Eye (tissue), 1 donor: ENCODE measurements at regions not wholly inside any gene's neighbourhood (a gene's known extent, or its start where the extent isn't known, plus 50 kb on each side); places are given as distances from the start of the nearest gene placed in this dataset.
"Not testable (repeated sequence)": the region's sequence is repeated elsewhere in the genome, so short reads cannot be mapped to it uniquely, and the experiment has no call there.

Experiments
- DNase-seq: peaks from one replicate; pipeline ENCODE4 v3.0.0-alpha.2; 2015

DNA sequence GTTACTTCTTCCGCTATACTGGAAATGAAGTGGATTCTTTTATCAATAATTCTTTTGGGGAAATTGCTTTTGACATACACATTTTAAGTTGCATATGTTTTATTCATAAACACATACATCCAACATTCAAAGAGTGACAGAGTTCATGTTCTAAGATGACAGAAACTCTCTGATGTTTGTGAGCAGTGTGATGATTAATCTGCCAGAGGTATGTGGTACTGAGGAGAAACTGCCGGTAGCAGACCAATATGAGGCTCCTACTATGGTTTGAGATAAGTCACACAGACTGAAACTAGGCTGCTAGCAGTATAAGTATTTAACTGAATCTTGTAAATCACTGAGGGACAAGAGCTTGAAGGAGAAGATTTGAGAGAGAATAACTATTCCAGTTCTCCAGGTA, 524.1 kb upstream of the SEMA3D start:
- peak; percentile 41 for DNase-seq

DNA sequence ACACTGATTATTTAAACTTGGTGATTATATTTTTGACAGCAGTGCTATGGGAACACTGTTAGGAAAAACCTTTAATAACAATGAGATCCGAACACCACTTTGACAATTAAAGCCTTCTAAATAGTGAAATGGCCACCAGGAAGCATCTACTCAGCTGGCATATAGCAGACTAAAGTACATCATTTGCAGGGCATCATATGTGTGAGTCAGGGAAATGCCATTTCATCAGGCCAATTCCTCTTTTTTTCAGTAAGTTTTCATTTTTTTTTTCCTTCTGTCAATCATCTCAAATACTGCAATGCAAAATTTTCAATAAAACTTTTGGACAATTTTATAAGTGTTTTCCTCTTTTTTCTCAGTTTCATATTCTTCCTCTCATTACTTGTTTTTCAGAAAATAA, 521.4 kb upstream of the SEMA3D start:
- no peak for DNase-seq

DNA sequence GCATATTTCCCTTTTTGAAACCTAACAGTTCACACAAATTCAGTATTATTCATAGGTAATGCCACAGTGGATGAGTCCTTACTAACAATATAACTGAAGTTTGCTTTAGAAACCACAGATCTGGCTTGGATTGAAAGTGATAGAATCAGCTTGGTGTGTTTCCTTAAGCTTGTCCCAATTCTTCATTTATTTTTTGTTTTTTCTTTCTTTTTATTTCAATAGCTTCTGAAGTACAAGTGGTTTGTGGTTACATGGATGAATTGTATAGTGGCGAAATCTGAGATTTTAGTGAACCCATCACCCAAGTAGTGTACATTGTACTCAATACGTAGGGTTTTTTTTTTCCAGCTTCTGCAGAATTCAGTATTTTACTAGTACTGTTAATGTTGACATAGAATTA, 518.2 kb upstream of the SEMA3D start:
- no peak for DNase-seq

DNA sequence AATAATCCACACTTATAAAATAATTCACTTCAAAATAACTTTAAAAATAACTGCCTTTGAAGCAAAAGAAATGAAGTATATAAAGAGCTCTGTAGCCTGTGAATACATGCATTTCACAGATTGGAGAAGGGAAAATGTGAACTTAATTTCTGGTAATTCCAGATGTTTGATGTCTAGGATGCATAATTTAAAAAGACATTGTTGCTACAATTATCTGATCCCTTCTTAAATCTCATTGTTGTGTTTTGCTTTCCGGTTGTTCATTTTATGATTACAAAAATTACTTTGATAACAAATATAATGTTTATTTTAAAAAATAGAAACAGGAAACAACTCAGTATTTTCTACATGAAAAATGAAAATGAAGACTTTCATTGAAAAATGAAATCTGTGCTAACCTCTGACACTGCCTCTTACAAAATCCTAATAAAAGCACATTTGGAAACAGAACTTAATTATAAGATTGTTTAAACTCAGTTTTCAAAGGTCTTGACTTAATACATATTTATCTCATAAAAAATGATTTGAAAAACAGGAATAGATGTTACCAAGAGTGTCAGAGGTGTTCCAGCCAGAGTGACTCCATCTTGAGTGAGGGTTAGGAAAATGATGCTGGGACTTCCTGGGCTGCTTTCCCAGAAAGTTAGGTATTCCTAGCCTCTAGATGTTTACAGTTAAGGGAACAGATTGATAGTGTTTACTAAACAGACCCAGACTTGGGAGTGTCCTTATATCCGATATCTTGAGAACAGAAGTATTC, 516.6 kb upstream of the SEMA3D start:
- DNase-seq, result no peak

DNA sequence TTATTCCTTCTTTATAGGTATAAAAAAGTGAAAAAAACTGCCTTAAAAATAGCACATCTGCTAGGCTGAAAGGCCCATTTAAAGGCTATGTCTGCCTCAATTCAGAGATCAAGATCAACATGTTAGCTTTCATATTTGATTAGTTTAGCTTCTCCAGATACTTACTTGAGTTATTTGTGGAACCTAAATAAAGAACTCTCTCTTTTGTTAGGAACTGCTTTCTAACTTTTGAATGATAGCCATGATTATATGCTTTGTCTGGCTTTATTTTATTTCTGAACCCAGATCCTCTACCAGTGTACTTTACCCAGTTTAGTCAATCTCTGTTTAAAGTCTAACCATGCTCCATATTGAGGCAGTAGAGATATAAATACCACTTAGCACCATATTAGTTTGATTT, 515.5 kb upstream of the SEMA3D start:
- no peak for DNase-seq

DNA sequence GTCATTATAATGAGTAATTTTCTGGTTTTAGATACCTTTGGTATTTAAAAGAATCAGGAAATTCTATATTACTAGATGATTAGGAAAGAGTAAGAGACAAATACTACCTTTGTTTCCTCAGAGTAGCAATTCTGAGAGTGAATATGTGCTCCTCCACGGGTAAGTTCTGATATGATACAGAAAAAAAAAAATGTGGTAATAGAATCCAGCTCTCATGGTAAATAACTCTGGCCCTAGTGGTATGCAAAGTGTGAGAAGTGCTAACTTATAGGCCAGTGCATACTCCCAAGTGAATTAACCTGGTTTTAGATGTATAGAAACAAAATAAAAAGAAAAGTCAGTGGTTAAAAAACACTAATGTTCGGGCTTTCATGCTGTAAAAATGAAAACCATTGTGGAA, 512.6 kb upstream of the SEMA3D start:
- no peak for DNase-seq

DNA sequence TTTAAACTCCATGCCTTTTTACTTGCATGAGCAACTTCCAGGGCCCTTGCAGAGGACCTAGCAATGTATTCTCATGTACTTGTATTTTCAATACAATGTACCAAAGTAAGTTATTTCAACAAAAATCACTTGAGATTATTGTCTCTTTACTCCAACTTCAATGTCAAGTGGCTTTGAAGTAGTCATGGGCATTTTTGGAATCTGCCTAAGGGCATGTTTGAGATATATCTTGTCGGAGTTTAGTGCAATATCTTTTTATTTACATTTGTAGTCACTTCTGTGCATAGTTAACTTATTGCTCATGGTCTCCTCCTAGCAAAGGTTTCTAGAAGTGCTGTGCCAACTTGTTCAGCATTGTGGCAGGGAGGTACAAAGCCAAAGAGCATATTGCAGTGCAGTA, 508.7 kb upstream of the SEMA3D start:
- no peak for DNase-seq

DNA sequence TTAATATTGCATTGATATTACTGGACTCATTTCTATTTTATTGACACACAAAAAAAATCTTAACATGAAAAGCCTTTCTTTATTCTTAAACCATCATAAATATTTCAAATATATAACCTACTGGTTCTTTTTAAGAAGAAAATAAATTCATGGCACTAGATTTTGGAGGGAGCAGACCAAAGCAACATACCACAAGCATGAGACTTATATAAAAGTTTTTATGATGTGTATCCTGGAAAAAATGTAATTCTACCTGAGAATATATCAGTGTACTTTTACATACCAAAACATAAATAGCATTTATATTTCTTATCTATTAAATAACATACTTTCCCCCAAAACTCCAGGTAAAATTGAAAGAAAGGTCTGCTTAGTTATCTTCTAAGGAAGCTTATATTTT, 508.2 kb upstream of the SEMA3D start:
- DNase-seq, result no peak

DNA sequence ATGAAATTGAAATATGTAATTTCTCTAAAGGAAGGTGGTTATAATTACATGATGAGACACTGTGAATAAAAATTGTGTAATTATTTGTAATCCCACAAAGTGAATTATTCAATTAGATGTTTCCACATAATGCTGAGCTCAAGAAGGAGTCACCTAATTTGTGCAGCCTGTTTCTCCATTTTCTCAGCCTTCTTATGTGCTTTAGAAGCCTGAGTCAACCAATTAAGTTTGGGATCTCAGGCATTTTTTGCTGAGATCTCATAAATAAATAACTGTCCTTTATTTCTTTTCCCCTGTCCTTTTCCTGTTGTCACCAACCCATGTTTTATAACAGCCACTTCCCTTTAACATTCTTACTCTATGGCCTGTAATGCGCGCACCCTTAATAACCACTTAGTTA, 506.5 kb upstream of the SEMA3D start:
- DNase-seq, result no peak

DNA sequence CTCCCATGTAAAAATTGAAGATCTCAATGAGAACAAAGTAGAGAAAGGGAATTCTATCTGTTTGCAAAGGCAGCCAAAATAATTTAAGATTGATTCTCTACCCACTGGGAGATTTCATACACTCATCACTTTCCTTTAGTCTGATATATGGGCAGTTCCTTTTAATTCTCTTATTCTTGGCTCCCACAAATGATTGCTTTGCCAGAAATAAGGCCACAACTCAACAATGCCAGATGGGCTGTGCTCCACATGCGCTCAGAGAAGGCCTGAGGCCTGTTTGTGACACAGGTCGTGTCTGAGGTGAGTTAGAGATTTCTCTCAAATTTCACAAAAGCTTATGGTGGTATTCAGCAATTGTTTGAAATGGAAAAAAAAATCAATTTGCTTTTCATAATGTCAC, 501.9 kb upstream of the SEMA3D start:
- DNase-seq, result no peak

DNA sequence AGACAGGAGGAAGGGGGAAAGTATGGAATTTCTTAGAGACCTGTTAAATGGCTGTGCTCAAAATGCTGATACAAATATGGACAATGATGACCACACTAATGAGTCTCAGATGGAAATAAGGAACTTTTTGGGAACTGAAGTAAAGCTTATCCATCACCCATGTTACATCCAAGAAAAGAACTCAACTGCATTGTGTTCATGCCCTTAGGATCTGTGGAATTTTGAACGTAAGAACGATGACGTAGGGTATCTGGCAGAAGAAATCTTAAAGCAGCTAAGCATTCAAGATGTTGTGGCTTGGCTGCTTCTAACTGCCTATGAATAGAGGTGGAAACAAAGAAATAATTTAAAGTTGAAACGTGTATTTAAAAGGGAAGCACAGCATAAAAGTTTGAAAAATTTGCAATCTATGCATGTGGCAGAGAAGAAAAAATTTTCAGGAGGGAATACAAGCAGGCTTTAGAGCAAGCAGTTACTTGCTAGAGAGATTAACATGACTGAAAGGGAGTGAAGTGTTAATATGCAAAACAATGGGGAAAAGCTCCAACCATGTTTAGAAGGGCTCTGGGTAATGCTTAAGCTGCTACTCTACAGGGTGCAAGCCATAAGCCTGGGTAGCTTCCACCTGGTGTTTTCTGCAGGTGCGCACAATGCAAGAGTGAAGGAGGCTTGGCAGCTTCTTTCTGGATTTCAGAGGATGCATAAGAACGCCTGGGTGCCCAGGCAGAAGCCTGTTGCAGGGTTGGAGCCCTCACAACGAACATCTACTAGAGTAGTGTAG, 499.7 kb upstream of the SEMA3D start:
- no peak for DNase-seq

DNA sequence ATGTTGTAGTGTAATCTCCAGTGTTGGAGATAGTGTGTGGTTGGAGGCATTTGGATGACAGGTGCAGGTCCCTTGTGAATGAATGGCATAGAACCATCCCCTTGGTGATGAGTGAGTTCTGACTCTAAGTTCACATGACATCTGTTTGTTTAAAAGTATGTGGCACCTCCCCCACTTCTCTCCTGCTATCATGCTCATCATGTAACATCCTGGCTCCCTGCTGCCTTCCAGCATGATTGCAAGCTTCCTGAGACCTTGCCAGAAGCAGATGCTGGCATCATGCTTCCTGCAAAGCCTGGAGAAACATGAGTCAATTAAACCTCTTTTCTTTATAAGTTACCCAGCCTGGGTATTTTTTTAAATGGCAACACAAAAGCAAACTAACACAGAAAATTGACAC, 499.0 kb upstream of the SEMA3D start:
- no peak for DNase-seq

DNA sequence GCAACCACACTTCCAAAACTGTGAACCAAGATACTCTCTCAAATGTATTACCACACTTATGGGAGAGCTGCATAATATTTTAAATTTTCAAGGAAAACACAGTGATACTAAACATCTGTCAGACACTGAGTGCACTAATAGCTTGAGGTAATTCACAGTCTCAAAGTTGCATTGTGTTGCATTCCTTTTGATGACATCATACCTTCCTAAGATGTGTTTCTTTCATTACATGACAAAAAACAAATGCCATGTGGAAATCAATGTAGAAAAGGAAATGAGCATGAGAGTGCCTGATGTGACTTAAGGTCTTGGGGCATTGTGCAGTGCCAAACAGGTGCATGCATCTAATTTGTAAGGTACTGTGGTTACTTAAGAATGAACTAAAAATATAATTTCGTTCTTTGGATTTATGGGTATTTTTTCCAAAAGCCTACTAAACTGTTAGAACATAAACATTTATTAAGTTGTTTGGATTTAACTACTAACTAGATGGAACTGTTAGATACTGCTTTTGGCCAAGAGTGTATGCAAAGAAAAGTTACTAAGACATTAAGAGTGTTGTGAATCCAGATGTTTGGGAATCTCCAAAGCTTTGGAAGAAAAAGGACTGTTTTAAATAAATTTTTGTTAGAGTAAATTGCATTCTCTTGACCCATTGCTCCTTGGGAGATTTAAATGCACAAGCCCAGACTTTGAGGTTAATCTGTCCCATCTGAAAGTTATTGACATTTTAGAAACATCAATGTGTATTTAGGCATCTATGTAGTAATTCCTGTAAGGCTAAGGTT, 496.2 kb upstream of the SEMA3D start:
- peak; percentile 15 for DNase-seq

DNA sequence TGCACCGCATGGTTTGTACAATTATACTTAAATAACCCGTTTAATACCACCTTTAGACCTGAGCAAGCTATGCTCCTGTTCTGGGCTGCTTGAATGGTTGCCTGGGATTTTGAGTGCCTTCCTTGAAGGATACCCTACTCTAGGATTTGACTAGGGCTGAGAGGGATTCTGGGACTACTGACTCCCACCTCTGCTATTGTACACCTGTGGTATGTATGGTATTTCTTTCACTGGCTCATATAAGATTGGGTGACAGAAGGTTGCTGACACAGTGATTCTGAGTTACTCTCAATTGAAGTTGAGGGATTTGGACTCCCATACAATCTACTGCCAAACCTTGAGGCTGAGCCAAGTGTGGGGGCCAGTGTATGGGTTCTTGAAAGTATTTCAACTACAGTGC, 494.4 kb upstream of the SEMA3D start:
- no peak for DNase-seq

DNA sequence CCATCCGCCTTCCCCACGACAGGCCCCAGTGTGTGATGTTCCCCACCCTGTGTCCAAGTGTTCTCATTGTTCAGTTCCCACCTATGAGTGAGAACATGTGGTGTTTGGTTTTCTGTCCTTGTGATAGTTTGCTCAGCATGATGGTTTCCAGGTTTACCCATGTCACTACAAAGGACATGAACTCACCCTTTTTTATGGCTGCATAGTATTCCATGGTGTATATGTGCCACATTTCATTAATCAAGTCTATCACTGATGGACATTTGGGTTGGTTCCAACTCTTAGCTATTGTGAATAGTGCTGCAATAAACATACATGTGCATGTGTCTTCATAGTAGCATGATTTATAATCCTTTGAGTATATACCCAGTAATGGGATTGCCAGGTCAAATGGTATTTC, 488.2 kb upstream of the SEMA3D start:
- DNase-seq, result not testable (repeated sequence)

DNA sequence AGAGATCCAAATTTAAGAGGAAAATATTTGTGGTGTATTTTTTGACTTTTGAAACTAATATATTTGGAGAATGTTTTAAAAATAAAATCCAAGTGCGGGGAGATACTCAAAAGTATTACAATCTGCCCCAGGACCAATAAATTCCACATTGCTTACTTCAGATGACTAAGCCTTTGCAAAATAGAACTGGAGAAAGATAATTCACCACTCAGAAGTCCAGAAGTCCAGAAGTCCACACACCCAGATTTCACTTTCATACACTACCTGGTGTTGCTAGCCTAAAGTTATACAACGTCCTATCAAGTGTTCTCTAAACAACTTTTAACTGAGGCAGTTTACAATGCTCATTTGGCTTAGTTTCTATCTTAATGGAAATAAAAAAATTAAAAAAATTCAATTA, 487.0 kb upstream of the SEMA3D start:
- DNase-seq, result no peak

DNA sequence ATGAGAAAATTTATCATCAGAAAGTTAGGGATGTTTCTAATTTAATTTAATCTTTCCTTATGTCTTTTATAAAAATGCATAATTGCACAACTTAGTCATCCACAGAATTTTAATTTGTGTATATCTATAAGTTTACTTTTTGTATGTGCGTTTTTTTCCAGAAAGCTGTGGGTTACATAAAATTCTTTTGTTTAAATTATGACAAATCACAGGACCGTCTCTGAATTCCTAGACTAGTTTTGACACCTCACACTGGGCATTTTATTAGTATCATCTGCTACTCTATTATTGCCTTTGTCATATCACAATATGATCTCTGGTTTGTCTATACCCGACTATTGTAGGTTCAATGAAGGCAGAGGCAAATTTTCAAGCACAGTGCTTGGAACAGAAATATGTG, 482.4 kb upstream of the SEMA3D start:
- no peak for DNase-seq

DNA sequence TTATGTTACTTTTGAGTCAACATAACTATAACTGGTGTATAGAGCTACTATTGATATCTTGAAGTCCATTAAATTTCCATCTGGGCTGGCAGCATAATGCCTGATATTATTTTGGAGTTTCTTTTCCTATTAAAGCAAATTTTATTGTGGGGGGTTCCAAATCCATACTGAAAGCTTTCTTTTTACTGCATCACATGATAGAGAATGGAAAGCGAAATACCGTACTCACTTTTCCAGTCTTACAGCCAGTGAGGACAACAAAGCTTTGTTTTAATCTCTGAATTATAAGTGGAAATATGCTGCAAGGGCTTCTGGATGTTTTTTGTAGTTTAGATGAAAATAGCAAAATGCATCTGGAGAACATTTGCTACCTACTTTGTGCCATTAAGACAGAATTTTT, 477.5 kb upstream of the SEMA3D start:
- no peak for DNase-seq

DNA sequence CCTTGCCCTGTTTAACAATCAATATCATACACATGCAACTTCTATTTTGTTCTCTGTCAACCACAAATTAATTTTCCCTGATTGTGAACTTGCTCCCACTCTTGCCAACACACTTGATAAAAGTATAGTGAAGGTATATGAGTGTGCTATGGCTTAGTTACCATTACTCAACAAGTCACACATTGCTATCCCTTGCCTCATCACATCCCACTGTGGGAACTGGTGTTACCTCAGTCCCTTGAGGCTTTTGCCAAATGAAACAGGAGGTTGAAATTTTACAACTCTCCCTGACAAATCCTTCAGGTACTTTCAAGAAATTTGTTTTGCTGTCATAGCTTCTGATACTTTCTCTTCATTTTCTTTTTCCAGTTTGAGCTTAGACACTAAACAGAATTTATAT, 472.5 kb upstream of the SEMA3D start:
- DNase-seq, result no peak

DNA sequence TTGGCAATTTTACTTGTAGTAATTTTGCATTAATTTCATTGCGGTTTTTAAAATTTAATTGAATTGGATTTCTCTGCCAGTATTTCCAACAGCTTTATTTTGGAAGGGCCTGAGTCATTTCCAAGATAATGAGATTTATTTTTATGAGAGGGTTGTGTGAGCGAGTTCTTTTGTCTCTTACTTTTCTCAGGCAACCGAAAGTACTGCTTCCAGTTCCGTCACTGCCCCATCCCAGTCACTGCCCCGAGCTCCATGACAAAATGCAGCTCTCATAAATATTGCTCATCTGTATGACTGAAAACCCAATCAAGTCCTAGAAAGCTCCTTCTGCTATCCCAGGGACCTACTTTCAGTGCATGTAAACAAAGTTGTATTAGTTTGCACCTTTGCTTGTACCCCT, 468.4 kb upstream of the SEMA3D start:
- DNase-seq, result no peak

DNA sequence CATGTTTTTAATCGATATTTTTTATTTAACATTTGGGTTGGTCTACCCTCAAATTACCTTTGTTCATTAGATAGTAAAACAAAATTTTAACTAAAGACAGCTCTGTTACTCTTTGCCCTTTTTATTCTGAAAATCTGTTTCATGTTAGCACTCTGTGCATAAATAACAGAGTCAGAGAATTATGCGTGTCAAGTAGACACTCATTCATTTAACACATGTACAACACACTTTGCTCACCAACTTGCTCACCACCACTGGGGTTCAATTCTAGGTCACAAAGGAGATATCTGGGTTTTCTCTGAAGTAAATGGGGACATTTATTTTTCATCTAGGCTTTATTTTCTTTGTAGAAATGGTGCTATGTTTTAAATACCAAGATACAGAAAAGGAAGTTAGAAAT, 457.4 kb upstream of the SEMA3D start:
- DNase-seq, result no peak

DNA sequence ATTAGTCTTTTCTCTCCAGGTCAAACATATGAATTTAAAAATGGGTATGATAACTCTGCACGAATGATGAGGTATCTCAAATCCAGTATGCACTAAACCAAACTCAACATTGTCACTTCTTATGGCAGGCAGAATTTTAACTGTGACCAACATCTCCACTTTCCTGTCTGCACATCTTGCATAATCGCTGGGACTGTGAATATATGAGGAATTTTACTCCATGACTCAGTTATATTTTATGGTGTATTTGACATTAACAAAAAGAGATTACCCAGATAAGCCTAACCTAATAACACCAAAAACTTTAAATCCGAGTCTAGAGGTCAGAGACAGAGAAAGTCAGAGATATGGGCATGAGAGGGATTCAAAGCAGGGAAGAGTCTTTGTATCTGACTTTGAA, 454.5 kb upstream of the SEMA3D start:
- DNase-seq, result no peak

DNA sequence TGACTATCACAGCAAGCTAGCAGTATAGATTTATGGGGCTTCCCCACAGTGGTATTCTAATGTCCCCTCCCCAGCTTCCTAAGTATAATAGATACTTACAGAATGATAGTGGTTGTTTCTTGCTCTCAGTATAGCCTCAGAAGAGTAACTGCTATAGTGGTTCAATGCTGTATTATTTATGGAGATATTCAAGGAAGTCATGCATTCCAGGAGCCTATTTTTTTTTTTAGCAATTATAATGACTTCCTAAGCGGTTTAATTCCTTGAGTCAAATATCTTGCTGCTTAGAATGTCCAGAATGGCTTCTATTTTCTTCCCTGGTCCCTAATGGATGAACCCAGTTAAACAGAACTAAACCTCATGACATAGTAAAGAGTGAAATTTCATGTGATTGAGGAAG, 451.5 kb upstream of the SEMA3D start:
- DNase-seq, result no peak

DNA sequence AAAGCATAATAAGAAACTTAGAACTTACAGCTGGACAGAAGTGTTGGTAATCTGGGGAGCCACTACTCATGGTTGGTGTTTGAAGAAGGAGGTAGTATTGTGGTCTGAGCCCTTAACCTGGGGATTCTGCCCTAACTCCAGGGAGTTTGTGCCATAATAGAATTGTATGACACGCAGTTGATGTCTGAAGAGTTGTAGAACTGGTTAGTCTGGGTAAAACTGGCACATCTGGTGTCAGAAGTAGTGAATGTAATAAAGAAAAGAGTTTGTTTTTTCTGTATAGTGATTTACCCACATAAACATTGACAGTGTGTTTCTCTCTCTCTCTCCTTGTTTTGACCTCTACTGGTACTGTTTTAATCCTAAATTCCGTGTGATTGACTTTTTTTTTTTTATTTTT, 448.1 kb upstream of the SEMA3D start:
- no peak for DNase-seq
